K562 (cell line): ENCODE measurements at regions not wholly inside any gene's neighbourhood (a gene's known extent, or its start where the extent isn't known, plus 50 kb on each side); places are given as distances from the start of the nearest gene placed in this dataset.

Experiments used
- ATAC-seq: fragments of 200-7000 bp; cut with Tn5 transposase; 3 replicates; pipeline ENCODE4 v1.9.1; 2020; ENCODE audit warnings: moderate library complexity
- BruUV-seq: library from RNA; stranded (reverse); fragments of 400-500 nt; replicated peaks from 2 replicates; lab custom pipeline; 2021; lab: Mats Ljungman, UMichigan
- CTCF ChIA-PET: fragments of 300-600 bp; formaldehyde crosslinking; extraction: SDS; loops from one replicate; lab custom pipeline; 2021; ENCODE audit warnings: low intra/inter-chr PET ratio; lab: Yijun Ruan, JAX
- POLR2A ChIA-PET: fragments of 300-600, 350-650 bp; sonication (Branson Sonifier 250); formaldehyde crosslinking; extraction: SDS; loops from one replicate; lab custom pipeline; 2021; ENCODE audit warnings: antibody characterized with exemption, inconsistent platforms; lab: Yijun Ruan, JAX
- DNase-seq, 4 experiments: peaks; one replicate each; pipeline versions ENCODE4 v3.0.0 to v3.0.0-alpha.2; 2011 to 2018; ENCODE audit warnings: low spot score in 3 of 4, mixed read lengths in 3 of 4; ENCODE audit errors: extremely low read depth in 1 of 4
- FAIRE-seq: peaks from 2 replicates; lab custom pipeline; 2011; peaks lifted over from hg19 to GRCh38; lab: Jason Lieb, UNC
- H2AFZ ChIP-seq: 2 replicates; pipeline ENCODE4 v1.6.0; 2011; ENCODE audit warnings: low read depth, low read length, control low read depth, inconsistent platforms
- H3K27ac ChIP-seq: fragments of 200-600 bp; 3 replicates; pipeline ENCODE4 v1.8.0; 2011; ENCODE audit warnings: low read depth, mild to moderate bottlenecking, control low read depth, inconsistent platforms, low read length, moderate library complexity, mixed read lengths; ENCODE audit errors: extremely low read depth
- H3K27me3 ChIP-seq, 2 experiments: fragments of 300-600 bp in 1 of 2; 2 replicates in 1 of 2; 3 replicates in 1 of 2; pipeline versions ENCODE4 v1.6.0 to v1.8.0; 2011; ENCODE audit warnings: inconsistent platforms in 2 of 2, low read length in 2 of 2, mild to moderate bottlenecking in 1 of 2, mixed read lengths in 1 of 2, moderate library complexity in 1 of 2; ENCODE audit not compliant: control insufficient read depth in 2 of 2, insufficient read depth in 2 of 2
- H3K36me3 ChIP-seq: fragments of 300-600 bp; 3 replicates; pipeline ENCODE4 v1.8.0; 2011; ENCODE audit warnings: mild to moderate bottlenecking, low read length, inconsistent platforms; ENCODE audit not compliant: control insufficient read depth, insufficient read depth
- H3K4me1 ChIP-seq, 2 experiments: fragments of 200-600 bp in 1 of 2; replicated peaks in 1 of 2; 2 replicates in 1 of 2; 3 replicates in 1 of 2; pipeline versions ENCODE4 v1.5.1 to v1.8.0; 2011; ENCODE audit warnings: inconsistent platforms in 2 of 2, low read length in 2 of 2, mild to moderate bottlenecking in 1 of 2, mixed read lengths in 1 of 2, moderate library complexity in 1 of 2; ENCODE audit not compliant: control insufficient read depth in 2 of 2, insufficient read depth in 2 of 2
- H3K4me2 ChIP-seq: 2 replicates; pipeline ENCODE4 v1.6.1; 2011; ENCODE audit warnings: low read length, control low read depth, inconsistent platforms, mixed read lengths; ENCODE audit not compliant: insufficient read depth
- H3K4me3 ChIP-seq: fragments of 200-600 bp; sonication (generic), shearing (Covaris generic); 2 replicates; pipeline ENCODE4 v1.5.1; 2016; ENCODE audit warnings: control low read depth, inconsistent platforms
- H3K79me2 ChIP-seq: fragments of 200-600 bp; 3 replicates; pipeline ENCODE4 v1.8.0; 2011; ENCODE audit warnings: low read length, inconsistent platforms; ENCODE audit not compliant: control insufficient read depth, insufficient read depth
- H3K9ac ChIP-seq, 2 experiments: 2 replicates each; pipeline versions ENCODE4 v1.6.0 to v1.6.1; 2011; ENCODE audit warnings: low read depth in 2 of 2, low read length in 2 of 2, control low read depth in 1 of 2, inconsistent platforms in 1 of 2, mild to moderate bottlenecking in 1 of 2, mixed read lengths in 1 of 2; ENCODE audit not compliant: insufficient read depth in 1 of 2
- H3K9me1 ChIP-seq: one replicate; pipeline ENCODE4 v1.6.0; 2011; ENCODE audit warnings: inconsistent platforms, mild to moderate bottlenecking, low read length, moderate library complexity; ENCODE audit not compliant: control insufficient read depth, insufficient read depth
- H3K9me3 ChIP-seq: replicated peaks from 2 replicates; pipeline ENCODE4 v1.5.1; 2011; ENCODE audit warnings: low read depth, low read length, inconsistent platforms; ENCODE audit not compliant: control insufficient read depth, insufficient read depth
- H4K20me1 ChIP-seq: replicated peaks from 2 replicates; pipeline ENCODE4 v1.6.1; 2011; ENCODE audit warnings: low read length, inconsistent platforms, mixed read lengths; ENCODE audit not compliant: control insufficient read depth, insufficient read depth
- CCNT2 ChIP-seq: IDR thresholded peaks from 2 replicates; pipeline ENCODE4 v1.6.1; 2011; ENCODE audit warnings: borderline replicate concordance, low read depth, mild to moderate bottlenecking, moderate library complexity, mixed read lengths, low read length; ENCODE audit not compliant: insufficient read length; ENCODE audit errors: extremely low read depth
- DMBX1 ChIP-seq: fragments of 250-450 bp; sonication (Bioruptor Pico); IDR thresholded peaks from 2 replicates; pipeline ENCODE4 v1.8.0; 2022; ENCODE audit warnings: inconsistent platforms, mild to moderate bottlenecking, moderate library complexity, borderline replicate concordance
- FOXK1 ChIP-seq: sonication (generic); formaldehyde crosslinking; IDR thresholded peaks from 2 replicates; pipeline ENCODE4 v1.8.0; 2022; ENCODE audit warnings: missing genetic modification reagents, mild to moderate bottlenecking, borderline replicate concordance
- GABPA ChIP-seq: fragments of 200-800 bp; sonication (Bioruptor generic); conservative IDR thresholded peaks from 2 replicates; pipeline ENCODE4 v1.6.1; 2016; ENCODE audit warnings: low read depth, missing genetic modification characterization, missing compliant biosample characterization
- GTF2A2 ChIP-seq: IDR thresholded peaks from 2 replicates; pipeline ENCODE4 v1.6.1; 2016; ENCODE audit warnings: mild to moderate bottlenecking, missing genetic modification characterization, missing compliant biosample characterization
- HBP1 ChIP-seq: fragments of 450-650 bp; formaldehyde crosslinking; IDR thresholded peaks from 2 replicates; pipeline ENCODE4 v1.4.0; 2022; ENCODE audit warnings: missing genetic modification characterization
- HMG20B ChIP-seq: fragments of 250-450 bp; sonication (Bioruptor Pico); IDR thresholded peaks from 2 replicates; pipeline ENCODE4 v1.5.0; 2021; ENCODE audit warnings: mild to moderate bottlenecking
- HNRNPLL ChIP-seq: fragments of 200-400 bp; formaldehyde crosslinking; IDR thresholded peaks from 2 replicates; pipeline ENCODE4 v1.6.1; 2017; ENCODE audit warnings: low read length, low read depth, mild to moderate bottlenecking; ENCODE audit not compliant: poor library complexity, severe bottlenecking
- ID3 ChIP-seq, 2 experiments: fragments of 250-450 bp in 1 of 2; fragments of 450-650 bp in 1 of 2; sonication (Bioruptor Pico) in 1 of 2; IDR thresholded peaks; 2 replicates each; pipeline versions ENCODE4 v1.6.1 to v1.8.0; 2016 to 2021; ENCODE audit warnings: mild to moderate bottlenecking in 2 of 2, moderate library complexity in 2 of 2, missing compliant biosample characterization in 1 of 2, missing genetic modification characterization in 1 of 2
- MEF2A ChIP-seq: IDR thresholded peaks from 2 replicates; pipeline ENCODE4 v1.6.1; 2011; ENCODE audit warnings: low read depth, mild to moderate bottlenecking, low read length, moderate library complexity; ENCODE audit not compliant: control insufficient read depth
- NFE2L1 ChIP-seq: fragments of 450-650 bp; IDR thresholded peaks from 2 replicates; pipeline ENCODE4 v1.6.1; 2016; ENCODE audit warnings: missing genetic modification characterization, low read depth, mild to moderate bottlenecking, missing compliant biosample characterization, moderate library complexity, borderline replicate concordance
- RBM25 ChIP-seq: fragments of 200-400 bp; formaldehyde crosslinking; IDR thresholded peaks from 2 replicates; pipeline ENCODE4 v1.6.1; 2018; ENCODE audit warnings: low read length, low read depth, moderate library complexity; ENCODE audit not compliant: severe bottlenecking
- SAFB2 ChIP-seq: fragments of 200-400 bp; formaldehyde crosslinking; IDR thresholded peaks from 2 replicates; pipeline ENCODE4 v1.6.1; 2018; ENCODE audit warnings: borderline replicate concordance, low read length, low read depth, moderate library complexity; ENCODE audit not compliant: severe bottlenecking
- SREBF2 ChIP-seq: sonication (generic); formaldehyde crosslinking; IDR thresholded peaks from 2 replicates; pipeline ENCODE4 v1.4.0; 2020; ENCODE audit warnings: mild to moderate bottlenecking, missing genetic modification reagents
- ZNF398 ChIP-seq: fragments of 250-450 bp; sonication (Bioruptor Pico); IDR thresholded peaks from 2 replicates; pipeline ENCODE4 v1.8.0; 2021; ENCODE audit warnings: moderate library complexity, mild to moderate bottlenecking, inconsistent platforms
- ZNF436 ChIP-seq: fragments of 250-450, 450-650 bp; sonication (Bioruptor Pico); formaldehyde crosslinking; IDR thresholded peaks from 2 replicates; pipeline ENCODE4 v1.7.0; 2020; ENCODE audit warnings: mild to moderate bottlenecking
- WGBS: fragments of 100-300 bp; shearing (Covaris generic); methylation state at CpG from one replicate; pipeline ENCODE4 v1.1.6; 2016; ENCODE audit warnings: low coverage, mixed read lengths; ENCODE audit not compliant: insufficient coverage; ENCODE audit errors: missing lambda C conversion rate; 5-methylcytosine and 5-hydroxymethylcytosine counted together
- in situ Hi-C: fragments of 300-500 bp; cut with MboI; formaldehyde crosslinking; loops from 4 replicates; pipeline ENCODE4 v1.15.0; 2018; ENCODE audit warnings: inconsistent platforms, mixed read lengths
- intact Hi-C: fragments of 100-400 bp; cut with micrococcal nuclease; formaldehyde crosslinking; loops from 2 replicates; pipeline ENCODE4 v1.14.2; 2022

GRCh38 chr2:226439337-226439736 lies 360.3 kb downstream of the IRS1 start (continued):
- TF ChIP-seq HBP1 (CRISPR knock-in tag) (no peak), ID3 (CRISPR knock-in tag; IDR thresholded peaks at IDR 0.05) (no peak), ID3 (tag; IDR thresholded peaks at IDR 0.05) (no peak), FOXK1 (no peak)

GRCh38 chr2:226435146-226435545 lies 364.5 kb downstream of the IRS1 start:
- Histone ChIP-seq H4K20me1 (no peaks in the 10 kb centered on the region), H3K4me3 (no peak overlapping the region), H3K9me1 (no peaks in the 10 kb centered on the region), H3K4me2 (no peak overlapping the region), H3K27ac (no peak overlapping the region), H3K4me1 (no peaks in the 10 kb centered on the region), H3K79me2 (no peaks in the 10 kb centered on the region), H3K27me3 (no peaks in the 10 kb centered on the region), H3K9me3 (no peaks in the 10 kb centered on the region), H3K36me3 (no peaks in the 10 kb centered on the region), H2AFZ (no peak overlapping the region), H3K9ac (no peak overlapping the region)
- in situ Hi-C loops (no loop called here), intact Hi-C loops (no loop called here)
- BruUV-seq, result no TSS peak
- CTCF ChIA-PET, result no interaction called here
- FAIRE-seq, result no peak
- ATAC-seq, result no peak
- POLR2A ChIA-PET, result no interaction called here
- 0% methylated on average over 4 of the region's 5 CpGs for WGBS
- DNase-seq, result no peak
- no peak for TF ChIP-seq HNRNPLL
- no peak for TF ChIP-seq SREBF2 (CRISPR knock-in tag)
- TF ChIP-seq MEF2A, result no peak
- no peak for TF ChIP-seq DMBX1 (CRISPR knock-in tag)
- TF ChIP-seq RBM25, result no peak
- TF ChIP-seq GTF2A2 (tag), result no peak
- no peak for TF ChIP-seq NFE2L1
- no peak for TF ChIP-seq ZNF436 (CRISPR knock-in tag)
- no peak for TF ChIP-seq HMG20B (CRISPR knock-in tag)
- no peak for TF ChIP-seq GABPA (tag)
- TF ChIP-seq CCNT2, result no peak
- TF ChIP-seq ZNF398 (CRISPR knock-in tag), result no peak
- no peak for TF ChIP-seq SAFB2
